Esophagus mucosa (tissue), 1 donor: ENCODE measurements at regions not wholly inside any gene's neighbourhood (a gene's known extent, or its start where the extent isn't known, plus 50 kb on each side); places are given as distances from the start of the nearest gene placed in this dataset.

Source experiments
- ATAC-seq: fragments of 200-7000 bp; cut with Tn5 transposase; one replicate; pipeline ENCODE4 v1.9.1; 2020
- donor health status: DM: yes; HTN: yes; CAD: no.

DNA sequence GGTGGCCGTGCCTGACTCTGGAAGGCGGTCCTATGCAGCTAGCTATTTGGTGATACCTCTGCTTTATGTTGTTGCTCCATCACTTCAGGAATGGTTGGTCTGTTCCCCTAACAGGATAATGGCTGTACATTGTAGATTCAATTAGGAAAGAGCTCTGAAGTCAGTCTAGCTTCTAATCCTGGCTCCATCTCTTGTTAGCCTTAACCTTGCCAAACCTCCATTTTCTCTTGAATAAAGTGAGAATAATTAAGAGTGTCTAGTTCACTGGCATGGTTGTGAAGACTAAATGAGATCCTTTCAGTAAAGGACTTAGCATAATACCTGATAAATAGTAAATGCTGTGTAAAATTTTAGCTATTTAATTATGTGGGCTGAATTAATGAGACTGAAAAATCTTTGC is 262.5 kb upstream of the ARHGAP20 start:
- no peak for ATAC-seq

DNA sequence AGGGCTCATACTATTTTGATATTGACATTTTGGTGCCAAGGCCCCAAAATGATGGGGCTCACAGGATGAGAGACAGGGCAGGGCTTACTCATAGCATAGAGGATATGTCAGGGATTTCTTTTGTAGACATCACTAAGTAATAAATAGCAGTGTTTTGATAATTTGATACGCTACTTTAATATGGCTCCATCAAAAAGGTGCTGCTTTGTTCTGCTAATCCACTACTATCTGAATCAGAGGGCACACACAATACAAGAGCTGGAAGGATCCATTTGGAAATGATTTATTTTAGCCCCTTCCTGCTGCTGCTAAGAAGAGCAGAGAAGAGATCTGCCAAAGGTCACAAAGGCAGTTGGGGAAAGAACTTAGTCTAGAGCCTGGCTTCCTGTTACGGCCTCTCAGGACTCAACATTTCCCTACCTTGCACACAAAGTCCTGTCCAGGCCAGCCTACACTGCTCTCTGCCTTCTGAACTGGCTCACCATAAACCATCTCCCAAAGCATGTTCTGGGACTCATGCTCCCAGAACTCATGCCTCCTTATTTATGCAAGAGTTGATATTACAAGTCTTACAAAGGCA is 261.3 kb upstream of the ARHGAP20 start:
- ATAC-seq, result no peak

DNA sequence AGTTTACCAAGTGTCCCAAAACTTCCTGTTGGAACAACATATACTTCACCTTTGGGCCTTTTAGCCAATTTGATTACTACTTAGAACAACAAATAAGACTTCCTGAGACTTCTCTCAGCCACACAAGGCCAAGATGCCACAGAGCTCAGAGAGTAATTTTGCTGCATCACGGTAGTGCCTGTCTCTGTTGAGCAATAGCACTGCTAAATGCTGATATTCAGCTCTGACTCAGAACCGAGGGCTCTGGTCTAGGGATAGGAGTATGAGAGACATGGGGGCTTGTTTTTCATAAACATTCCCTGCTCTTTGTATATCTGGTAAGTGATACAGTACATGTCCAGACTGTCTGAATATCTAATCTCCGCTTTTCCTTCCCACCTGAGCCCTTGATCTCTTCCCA is 260.4 kb upstream of the ARHGAP20 start:
- ATAC-seq, result no peak

DNA sequence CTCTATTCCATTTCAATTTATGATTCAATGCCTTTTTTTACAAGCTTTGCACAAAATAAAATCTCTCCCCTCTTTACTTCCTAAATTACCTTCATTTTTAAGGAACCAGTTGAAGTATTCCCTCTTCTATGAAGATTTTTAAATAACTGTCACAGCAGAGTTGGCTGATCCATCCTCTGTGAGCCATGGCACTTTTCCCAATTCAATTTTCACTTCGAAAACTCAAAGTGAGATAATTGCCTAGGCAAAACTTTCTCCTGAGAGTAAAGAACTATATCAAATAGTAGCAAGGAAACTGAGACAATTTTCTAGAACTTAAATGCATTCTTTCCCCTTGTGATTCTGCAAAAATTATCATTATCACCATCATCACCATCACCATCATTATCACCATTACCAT is 259.9 kb upstream of the ARHGAP20 start:
- no peak for ATAC-seq

DNA sequence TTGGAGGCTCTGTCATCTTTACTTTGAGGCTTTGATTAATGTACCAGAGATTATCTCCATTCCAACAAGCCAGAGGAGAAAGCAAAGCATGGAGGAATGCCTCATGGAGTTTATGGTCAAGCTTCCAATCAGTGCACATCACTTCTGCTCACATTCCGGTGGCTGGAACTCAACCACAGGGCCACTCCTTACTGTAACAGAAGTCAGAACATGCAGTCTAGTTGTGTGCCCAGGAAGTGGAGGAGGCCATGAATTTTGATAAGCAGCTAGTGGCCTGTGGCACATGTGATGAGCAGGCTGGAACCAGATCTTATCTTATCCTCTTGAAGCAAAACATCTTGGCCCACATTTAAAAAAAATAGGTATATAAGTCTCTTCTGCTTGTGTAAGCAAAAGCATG is 258.9 kb upstream of the ARHGAP20 start:
- no peak for ATAC-seq

GRCh38 chr11:110968348-110969062 is 256.3 kb upstream of the ARHGAP20 start:
- no peak for ATAC-seq

- ATAC-seq, result no peak
These were observed 253.9 kb upstream of the ARHGAP20 start for GRCh38 chr11:110966131-110966530.

DNA sequence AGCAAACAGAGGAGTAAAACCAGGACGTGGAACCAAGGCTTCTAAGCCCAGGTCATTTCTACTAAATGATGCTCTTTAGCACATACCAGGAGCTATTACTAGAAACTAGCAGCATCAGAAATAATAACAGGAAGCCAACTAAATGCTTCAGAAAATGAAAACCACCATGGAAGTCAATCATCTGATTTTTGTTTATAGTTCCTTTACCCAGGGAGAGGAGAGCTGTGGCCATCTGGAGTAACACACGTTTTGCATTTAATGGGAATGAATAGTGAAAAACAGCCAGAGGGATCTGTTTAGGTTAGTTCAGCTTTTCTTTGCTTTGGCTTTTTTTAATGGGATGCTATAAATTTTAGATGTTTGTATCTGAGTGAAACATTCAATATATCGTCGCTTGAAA is 250.7 kb upstream of the ARHGAP20 start:
- no peak for ATAC-seq

- ATAC-seq, result no peak
These were observed 247.9 kb upstream of the ARHGAP20 start for GRCh38 chr11:110960167-110960566.

DNA sequence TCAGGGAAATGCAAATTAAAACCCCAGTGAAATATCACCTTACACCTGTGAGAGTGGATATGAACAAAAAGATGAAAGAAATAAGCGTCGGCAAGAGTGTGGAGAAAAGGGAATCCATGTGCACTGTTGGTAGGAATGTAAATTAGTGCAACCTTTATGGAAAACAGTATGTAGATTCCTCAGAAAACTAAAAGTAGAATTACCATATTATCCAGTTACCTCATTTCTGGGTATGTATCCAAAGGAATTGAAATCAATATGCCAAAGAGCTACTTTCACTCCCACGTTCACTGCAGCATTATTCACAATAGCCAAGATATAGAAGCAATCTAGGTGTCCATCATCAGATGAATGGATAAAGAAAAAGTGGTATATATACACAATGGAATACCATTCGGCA is 246.0 kb upstream of the ARHGAP20 start:
- no peak for ATAC-seq

GRCh38 chr11:110955776-110956175 is 243.5 kb upstream of the ARHGAP20 start:
- no peak for ATAC-seq

- no peak for ATAC-seq
These were observed 239.8 kb upstream of the ARHGAP20 start for GRCh38 chr11:110951950-110952503.

DNA sequence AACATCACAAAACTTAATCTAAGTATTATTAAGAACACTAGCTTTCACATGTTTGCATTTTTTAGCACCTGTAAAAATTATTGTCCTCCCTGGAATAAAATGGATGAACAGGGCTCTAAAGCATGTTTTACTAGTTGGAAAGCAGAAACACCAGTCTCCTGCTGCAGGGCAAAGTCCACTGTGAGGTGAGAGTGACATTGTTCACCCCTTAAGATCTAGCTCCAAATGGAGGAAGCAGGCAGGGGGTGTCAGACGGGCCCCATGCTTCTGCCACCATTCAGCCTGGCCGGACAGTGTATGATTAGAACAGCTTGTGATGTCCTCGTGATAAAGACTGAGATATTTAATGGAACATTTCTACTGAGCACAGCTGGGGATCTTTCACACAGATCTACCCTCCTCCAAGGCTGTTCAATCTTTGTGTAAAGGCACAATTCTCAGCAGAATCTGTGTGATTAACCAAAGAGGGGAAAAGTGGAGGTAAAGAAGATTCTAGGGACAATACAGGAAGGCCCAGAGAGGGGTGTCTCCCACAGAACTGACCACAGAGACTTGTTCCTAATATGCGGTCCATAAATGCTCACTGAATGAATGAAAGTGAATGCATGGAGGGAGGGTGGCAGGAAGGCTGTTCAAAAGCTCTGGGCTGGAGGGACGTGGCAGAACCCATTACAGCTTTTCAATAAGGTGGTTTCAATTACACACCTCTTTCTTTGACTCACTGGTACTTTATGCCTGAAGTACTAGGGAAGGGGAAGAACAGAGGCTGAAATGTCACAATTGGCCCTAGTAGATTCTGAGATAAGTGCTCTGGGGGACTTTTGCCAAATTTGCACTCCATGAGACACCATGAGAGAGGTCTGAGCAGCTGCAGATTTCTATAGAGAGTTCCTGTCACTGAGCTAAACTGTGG is 239.1 kb upstream of the ARHGAP20 start:
- no peak for ATAC-seq

DNA sequence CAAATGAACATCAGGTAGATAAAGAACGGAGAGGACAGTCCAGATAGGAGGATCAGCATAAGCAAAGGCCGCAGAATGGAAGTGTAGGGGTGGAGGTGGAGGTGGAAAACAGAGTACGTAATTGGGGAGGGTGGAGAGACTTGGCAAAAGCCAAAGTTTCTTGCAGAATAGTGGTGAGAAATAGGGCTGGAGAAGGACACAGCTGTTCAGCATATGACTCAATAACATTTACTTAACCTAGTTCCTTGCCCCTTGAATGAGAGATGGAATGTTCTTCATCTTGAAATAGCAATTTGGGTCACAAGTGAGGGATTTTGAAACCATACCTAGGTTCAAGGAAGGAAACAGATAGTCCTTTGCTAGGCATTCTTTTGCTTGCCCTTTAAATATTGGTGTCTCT is 235.9 kb upstream of the ARHGAP20 start:
- no peak for ATAC-seq

GRCh38 chr11:110947096-110947495 is 234.9 kb upstream of the ARHGAP20 start:
- ATAC-seq, result no peak

DNA sequence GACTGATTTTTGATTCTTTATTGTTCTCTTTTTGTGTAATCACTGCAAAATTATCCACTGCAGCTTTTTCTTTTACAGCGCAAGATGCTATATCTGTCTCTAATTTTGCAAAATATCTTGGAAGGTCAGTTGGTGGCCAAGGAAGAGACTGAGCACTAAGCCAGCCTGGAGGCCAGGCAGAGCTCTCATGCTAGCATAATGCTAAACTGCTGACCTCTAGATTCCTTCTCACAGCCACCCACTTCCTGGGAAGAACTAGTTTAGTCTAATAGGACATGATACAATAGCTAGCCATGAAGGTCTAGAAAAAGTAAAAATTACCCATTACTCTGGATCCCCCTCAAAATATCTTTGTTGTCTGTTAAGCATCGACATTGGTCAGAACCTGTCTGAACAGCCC is 227.2 kb upstream of the ARHGAP20 start:
- no peak for ATAC-seq

DNA sequence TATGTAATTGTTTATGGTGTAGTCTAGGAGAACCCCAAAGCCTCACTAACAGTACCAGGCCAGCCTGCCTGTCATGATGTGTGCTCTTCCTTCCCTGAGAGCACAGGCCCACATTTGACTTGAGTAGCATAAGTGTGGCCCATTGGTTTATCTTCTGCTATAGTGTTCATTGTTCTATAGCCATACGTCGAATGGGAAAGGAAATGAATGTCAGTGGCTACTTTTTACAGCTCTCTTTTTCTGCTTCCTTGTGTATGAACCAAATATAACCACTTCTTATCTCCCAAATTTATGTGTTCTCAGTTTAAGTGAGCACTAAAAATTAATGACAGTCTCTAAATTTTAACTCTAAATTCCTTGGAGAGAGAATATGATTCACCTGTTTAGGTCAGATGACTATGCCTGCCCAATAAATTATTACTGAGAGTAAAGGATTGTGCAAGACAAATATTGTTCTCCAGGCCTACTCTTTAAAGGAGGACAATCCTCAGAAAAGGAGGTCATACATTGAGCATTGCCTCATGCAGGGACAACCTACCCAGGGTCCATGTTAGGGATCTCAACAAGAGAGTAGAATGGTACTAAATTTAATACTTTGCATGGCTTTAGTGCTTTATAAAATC is 222.9 kb upstream of the ARHGAP20 start:
- no peak for ATAC-seq

DNA sequence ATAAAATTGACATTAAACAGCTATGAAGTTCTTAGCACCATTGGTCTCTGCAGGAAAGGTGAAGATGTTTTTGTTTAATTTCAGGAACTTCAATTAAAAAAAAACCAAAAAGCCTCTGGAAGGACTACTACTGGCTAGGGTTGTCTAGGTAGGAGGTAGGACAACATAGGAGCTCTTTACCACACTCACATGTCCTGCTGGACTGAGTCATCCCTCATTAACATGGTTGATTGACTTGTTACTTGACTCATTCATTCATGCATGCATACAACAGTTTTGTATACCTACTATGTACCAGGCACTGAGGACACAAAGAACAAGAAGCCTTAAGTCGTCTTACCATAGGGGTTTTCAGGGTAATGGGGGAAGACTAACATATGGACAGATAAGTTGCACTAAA is 216.9 kb upstream of the ARHGAP20 start:
- peak; percentile 65 for ATAC-seq

- no peak for ATAC-seq
These were observed 216.2 kb upstream of the ARHGAP20 start for GRCh38 chr11:110928391-110928790.

- ATAC-seq, result peak; percentile 43
These were observed 209.7 kb upstream of the ARHGAP20 start for GRCh38 chr11:110921742-110922521.

DNA sequence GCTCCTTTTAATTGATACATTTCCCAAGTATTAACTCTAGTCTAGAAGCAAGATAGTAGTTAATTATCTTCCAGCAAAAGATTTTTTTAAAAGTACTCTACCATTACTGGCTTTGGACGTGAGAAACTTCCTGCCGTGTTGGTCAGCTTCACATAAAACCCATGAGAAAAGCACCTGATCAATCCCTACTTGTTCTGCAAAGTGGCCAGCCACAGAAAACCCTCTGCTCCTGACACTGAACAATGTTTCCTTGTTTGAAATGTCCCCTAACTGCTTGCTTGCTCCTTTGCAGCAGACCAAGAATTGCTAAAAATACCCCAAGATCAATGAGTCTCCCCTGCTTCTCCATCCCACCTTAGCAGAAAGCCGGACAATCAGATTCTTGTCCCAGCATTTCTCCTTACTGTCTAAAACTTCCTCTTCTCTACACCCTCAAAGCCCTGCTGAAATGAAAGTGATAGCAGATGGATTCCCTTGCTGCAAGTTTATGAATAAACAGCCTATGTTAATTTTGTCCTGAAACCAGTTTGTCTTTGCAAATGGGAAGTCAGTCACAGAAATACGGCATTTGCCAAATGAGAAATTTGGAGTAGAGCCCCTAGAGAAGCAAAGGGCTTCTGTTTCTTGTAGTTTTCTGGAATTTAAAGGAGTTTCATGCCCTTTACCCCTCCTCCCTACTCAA is 207.1 kb upstream of the ARHGAP20 start:
- no peak for ATAC-seq
